GM12892 (cell line): ENCODE measurements at regions not wholly inside any gene's neighbourhood (a gene's known extent, or its start where the extent isn't known, plus 50 kb on each side); places are given as distances from the start of the nearest gene placed in this dataset.

Experiments used
- POLR2A ChIP-seq: IDR thresholded peaks from 2 replicates; pipeline ENCODE4 v1.6.1; 2011; ENCODE audit warnings: low read depth, low read length, control low read depth
- TAF1 ChIP-seq: IDR thresholded peaks from 2 replicates; pipeline ENCODE4 v1.6.1; 2011; ENCODE audit warnings: low read depth, mild to moderate bottlenecking, control low read depth, low read length, borderline replicate concordance

DNA sequence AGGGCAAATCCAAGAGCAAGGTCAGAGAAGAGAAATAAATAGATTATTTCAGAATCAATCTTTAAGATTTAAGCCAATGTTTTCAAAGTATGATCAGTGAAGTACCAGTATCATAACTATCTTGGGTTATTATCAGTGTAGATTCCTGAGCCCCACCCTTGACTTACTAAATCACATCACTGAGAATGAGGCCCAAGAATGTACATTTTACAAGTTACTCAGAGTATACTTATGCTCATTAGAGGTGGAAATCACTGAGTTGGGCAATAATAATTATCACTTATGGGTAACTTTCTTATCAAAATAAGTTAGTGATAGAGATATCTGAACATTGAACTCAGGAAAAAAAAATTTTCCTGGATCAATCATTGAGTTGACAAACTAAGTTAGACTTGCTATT lies 121.6 kb upstream of the NOCT start:
- TF ChIP-seq POLR2A = no peak
- TF ChIP-seq TAF1 = no peak
